NB4 (cell line): ENCODE measurements at regions not wholly inside any gene's neighbourhood (a gene's known extent, or its start where the extent isn't known, plus 50 kb on each side); places are given as distances from the start of the nearest gene placed in this dataset.

ENCODE experiments used
- DNase-seq: peaks from one replicate; pipeline ENCODE4 v3.0.0; 2010; ENCODE audit warnings: low read depth
- H3K4me3 ChIP-seq: one replicate; pipeline ENCODE4 v1.5.1; 2011; ENCODE audit warnings: mild to moderate bottlenecking, low read depth, low read length, moderate library complexity
- MAX ChIP-seq: IDR thresholded peaks from 2 replicates; pipeline ENCODE4 v1.6.1; 2011; ENCODE audit warnings: low read depth, low read length
- MYC ChIP-seq: IDR thresholded peaks from 2 replicates; pipeline ENCODE4 v1.6.1; 2011; ENCODE audit warnings: low read depth, low read length
- POLR2A ChIP-seq: IDR thresholded peaks from 2 replicates; pipeline ENCODE4 v1.6.1; 2011; ENCODE audit warnings: mild to moderate bottlenecking; ENCODE audit not compliant: insufficient read length; ENCODE audit errors: extremely low read depth
- TF ChIP-seq, protein P1 (sequence below): IDR thresholded peaks from one replicate; pipeline ENCODE4 v1.5.1; 2012; ENCODE audit warnings: low read depth, low read length

- H3K4me3 ChIP-seq, result no peak overlapping the region
- no peak for TF ChIP-seq MAX
- TF ChIP-seq, protein P1, sequence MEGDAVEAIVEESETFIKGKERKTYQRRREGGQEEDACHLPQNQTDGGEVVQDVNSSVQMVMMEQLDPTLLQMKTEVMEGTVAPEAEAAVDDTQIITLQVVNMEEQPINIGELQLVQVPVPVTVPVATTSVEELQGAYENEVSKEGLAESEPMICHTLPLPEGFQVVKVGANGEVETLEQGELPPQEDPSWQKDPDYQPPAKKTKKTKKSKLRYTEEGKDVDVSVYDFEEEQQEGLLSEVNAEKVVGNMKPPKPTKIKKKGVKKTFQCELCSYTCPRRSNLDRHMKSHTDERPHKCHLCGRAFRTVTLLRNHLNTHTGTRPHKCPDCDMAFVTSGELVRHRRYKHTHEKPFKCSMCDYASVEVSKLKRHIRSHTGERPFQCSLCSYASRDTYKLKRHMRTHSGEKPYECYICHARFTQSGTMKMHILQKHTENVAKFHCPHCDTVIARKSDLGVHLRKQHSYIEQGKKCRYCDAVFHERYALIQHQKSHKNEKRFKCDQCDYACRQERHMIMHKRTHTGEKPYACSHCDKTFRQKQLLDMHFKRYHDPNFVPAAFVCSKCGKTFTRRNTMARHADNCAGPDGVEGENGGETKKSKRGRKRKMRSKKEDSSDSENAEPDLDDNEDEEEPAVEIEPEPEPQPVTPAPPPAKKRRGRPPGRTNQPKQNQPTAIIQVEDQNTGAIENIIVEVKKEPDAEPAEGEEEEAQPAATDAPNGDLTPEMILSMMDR, result no peak
- no peak for TF ChIP-seq MYC
- TF ChIP-seq POLR2A, result no peak
- no peak for DNase-seq
Measured at GRCh38 chr2:2787301-2787907, 456.3 kb upstream of the MYT1L start.

GRCh38 chr2:2782007-2782406 is 450.9 kb upstream of the MYT1L start:
- H3K4me3 ChIP-seq, result no peak overlapping the region
- TF ChIP-seq MYC (no peak), MAX (no peak), POLR2A (no peak)
- TF ChIP-seq, protein P1, result no peak
- DNase-seq, result no peak

GRCh38 chr2:2779727-2780126 is 448.7 kb upstream of the MYT1L start:
- H3K4me3 ChIP-seq, result no peak overlapping the region
- DNase-seq, result no peak
- TF ChIP-seq POLR2A, result no peak
- TF ChIP-seq, protein P1, result no peak
- no peak for TF ChIP-seq MAX
- TF ChIP-seq MYC, result no peak

DNA sequence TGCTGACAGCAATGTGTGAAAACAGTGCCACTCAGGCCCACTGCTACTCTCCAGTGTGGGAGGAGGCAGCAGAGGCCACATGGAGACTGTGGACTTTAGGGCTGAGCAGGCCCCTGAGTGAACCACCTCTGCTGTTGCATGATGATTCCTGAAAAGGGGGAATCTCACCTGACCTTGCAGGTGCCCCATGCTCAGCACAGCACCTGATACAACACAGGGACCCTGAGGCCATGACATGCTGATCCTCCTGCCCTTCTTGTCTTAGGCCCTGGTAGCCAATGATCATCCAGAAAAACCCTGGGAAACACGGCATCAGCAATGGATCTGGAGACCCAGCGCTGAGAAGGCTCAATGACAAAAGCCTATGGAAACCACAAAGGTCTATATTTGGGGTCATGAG is 446.8 kb upstream of the MYT1L start:
- no peak overlapping the region for H3K4me3 ChIP-seq
- DNase-seq, result no peak
- no peak for TF ChIP-seq MAX
- no peak for TF ChIP-seq POLR2A
- no peak for TF ChIP-seq MYC

- TF ChIP-seq, protein P1, result no peak
- TF ChIP-seq POLR2A (no peak), MAX (no peak), MYC (no peak)
Measured at GRCh38 chr2:2777213-2777612, 446.1 kb upstream of the MYT1L start.

DNA sequence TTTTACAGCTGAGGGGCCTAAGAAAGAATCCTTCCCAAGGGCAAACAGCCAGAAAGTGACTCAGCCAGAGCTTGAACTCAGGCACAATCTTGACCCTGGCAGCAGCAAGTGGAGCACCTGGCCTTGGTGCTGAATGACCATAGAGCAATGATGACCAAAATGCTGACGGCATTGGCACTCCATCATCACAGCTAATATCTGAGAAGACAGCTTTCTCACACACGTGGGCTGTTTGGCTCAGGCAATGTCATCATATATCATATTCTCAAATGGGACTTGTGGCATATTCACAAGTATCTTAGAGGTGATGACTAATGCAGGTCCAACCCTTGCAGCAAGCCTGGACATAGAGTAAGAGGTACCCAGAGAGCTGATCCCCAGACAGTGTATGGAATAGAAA is 443.9 kb upstream of the MYT1L start:
- TF ChIP-seq POLR2A (no peak), MYC (no peak), MAX (no peak)
- TF ChIP-seq, protein P1, result no peak
- DNase-seq, result no peak
- H3K4me3 ChIP-seq, result no peak overlapping the region

More at GRCh38 chr2:2777213-2777612, 446.1 kb upstream of the MYT1L start:
- no peak for DNase-seq
- no peak overlapping the region for H3K4me3 ChIP-seq
